Left ventricle myocardium inferior (tissue), 1 donor: ENCODE measurements at regions not wholly inside any gene's neighbourhood (a gene's known extent, or its start where the extent isn't known, plus 50 kb on each side); places are given as distances from the start of the nearest gene placed in this dataset.

ENCODE experiments used
- DNase-seq: peaks from one replicate; pipeline ENCODE4 v3.0.0-alpha.2; 2020
- H3K27ac ChIP-seq: fragments of 200-600 bp; replicated peaks from 2 replicates; pipeline ENCODE4 v1.8.0; 2021
- H3K27me3 ChIP-seq: fragments of 200-600 bp; 2 replicates; pipeline ENCODE4 v1.8.0; 2021; ENCODE audit warnings: low read depth
- H3K36me3 ChIP-seq: fragments of 200-600 bp; 2 replicates; pipeline ENCODE4 v1.8.0; 2021
- H3K4me1 ChIP-seq: fragments of 200-600 bp; 2 replicates; pipeline ENCODE4 v1.8.0; 2021
- H3K4me3 ChIP-seq: fragments of 200-600 bp; 2 replicates; pipeline ENCODE4 v1.8.0; 2021; ENCODE audit warnings: mild to moderate bottlenecking, moderate library complexity
- H3K9me3 ChIP-seq: fragments of 200-600 bp; replicated peaks from 2 replicates; pipeline ENCODE4 v1.8.0; 2021
- intact Hi-C: fragments of 100-400 bp; cut with micrococcal nuclease; formaldehyde crosslinking; loops from one replicate; pipeline ENCODE4 v1.11.0; 2022
- TF ChIP-seq, protein P1 (sequence below): fragments of 200-600 bp; IDR thresholded peaks from 2 replicates; pipeline ENCODE4 v1.8.0; 2021; ENCODE audit warnings: antibody characterized with exemption, mild to moderate bottlenecking, borderline replicate concordance
- donor health status: DM: no; HTN: yes; CAD: no; lungs with severe emphysema.

- DNase-seq, result no peak
- TF ChIP-seq, protein P1, sequence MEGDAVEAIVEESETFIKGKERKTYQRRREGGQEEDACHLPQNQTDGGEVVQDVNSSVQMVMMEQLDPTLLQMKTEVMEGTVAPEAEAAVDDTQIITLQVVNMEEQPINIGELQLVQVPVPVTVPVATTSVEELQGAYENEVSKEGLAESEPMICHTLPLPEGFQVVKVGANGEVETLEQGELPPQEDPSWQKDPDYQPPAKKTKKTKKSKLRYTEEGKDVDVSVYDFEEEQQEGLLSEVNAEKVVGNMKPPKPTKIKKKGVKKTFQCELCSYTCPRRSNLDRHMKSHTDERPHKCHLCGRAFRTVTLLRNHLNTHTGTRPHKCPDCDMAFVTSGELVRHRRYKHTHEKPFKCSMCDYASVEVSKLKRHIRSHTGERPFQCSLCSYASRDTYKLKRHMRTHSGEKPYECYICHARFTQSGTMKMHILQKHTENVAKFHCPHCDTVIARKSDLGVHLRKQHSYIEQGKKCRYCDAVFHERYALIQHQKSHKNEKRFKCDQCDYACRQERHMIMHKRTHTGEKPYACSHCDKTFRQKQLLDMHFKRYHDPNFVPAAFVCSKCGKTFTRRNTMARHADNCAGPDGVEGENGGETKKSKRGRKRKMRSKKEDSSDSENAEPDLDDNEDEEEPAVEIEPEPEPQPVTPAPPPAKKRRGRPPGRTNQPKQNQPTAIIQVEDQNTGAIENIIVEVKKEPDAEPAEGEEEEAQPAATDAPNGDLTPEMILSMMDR, result no peak
- no peak overlapping the region for H3K4me3 ChIP-seq
- no peak overlapping the region for H3K27ac ChIP-seq
- no peaks in the 10 kb centered on the region for H3K36me3 ChIP-seq
- intact Hi-C loops, result no loop called here
- H3K4me1 ChIP-seq, result no peaks in the 10 kb centered on the region
- no peaks in the 10 kb centered on the region for H3K9me3 ChIP-seq
- no peaks in the 10 kb centered on the region for H3K27me3 ChIP-seq
Observed at GRCh38 chr12:76696186-76696585, 67.7 kb upstream of the ZDHHC17 start.

DNA sequence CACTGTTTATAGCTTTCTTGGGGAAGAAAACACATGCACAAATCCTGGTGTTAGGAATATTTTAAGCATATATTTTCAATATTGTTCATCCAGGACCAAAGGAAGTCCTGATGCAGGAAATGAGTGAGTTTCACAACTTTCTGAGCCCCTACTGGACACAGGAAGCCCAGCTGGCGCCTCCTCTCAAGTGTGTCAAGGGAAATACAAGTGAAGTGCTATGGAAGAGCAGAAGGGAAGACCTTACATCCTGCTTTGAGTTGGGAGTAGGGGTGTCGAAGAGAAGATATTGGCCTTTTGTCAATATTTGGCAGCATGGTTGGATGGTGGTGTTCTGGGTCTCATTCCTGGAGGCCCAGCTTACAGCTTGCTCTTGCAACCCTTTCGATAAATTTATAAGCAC is 66.1 kb upstream of the ZDHHC17 start:
- Histone ChIP-seq H3K27me3 (no peaks in the 10 kb centered on the region), H3K4me1 (no peaks in the 10 kb centered on the region), H3K27ac (no peak overlapping the region), H3K4me3 (no peak overlapping the region), H3K9me3 (no peaks in the 10 kb centered on the region), H3K36me3 (no peaks in the 10 kb centered on the region)
- TF ChIP-seq, protein P1, result no peak
- DNase-seq, result no peak
- intact Hi-C loops, result no loop called here

- no peaks in the 10 kb centered on the region for H3K27me3 ChIP-seq
- H3K4me3 ChIP-seq, result no peak overlapping the region
- TF ChIP-seq, protein P1, result no peak
- no peaks in the 10 kb centered on the region for H3K36me3 ChIP-seq
- DNase-seq, result no peak
- H3K27ac ChIP-seq, result no peak overlapping the region
- intact Hi-C loops, result no loop called here
- no peaks in the 10 kb centered on the region for H3K4me1 ChIP-seq
- no peaks in the 10 kb centered on the region for H3K9me3 ChIP-seq
Observed at GRCh38 chr12:76698316-76698715, 65.6 kb upstream of the ZDHHC17 start.

- DNase-seq, result no peak
- no peak overlapping the region for H3K4me3 ChIP-seq
- no peaks in the 10 kb centered on the region for H3K4me1 ChIP-seq
- H3K36me3 ChIP-seq, result no peaks in the 10 kb centered on the region
- intact Hi-C loops, result no loop called here
- H3K27me3 ChIP-seq, result no peaks in the 10 kb centered on the region
- no peaks in the 10 kb centered on the region for H3K9me3 ChIP-seq
- H3K27ac ChIP-seq, result no peak overlapping the region
- TF ChIP-seq, protein P1, result no peak
Observed at GRCh38 chr12:76698966-76699365, 64.9 kb upstream of the ZDHHC17 start.

DNA sequence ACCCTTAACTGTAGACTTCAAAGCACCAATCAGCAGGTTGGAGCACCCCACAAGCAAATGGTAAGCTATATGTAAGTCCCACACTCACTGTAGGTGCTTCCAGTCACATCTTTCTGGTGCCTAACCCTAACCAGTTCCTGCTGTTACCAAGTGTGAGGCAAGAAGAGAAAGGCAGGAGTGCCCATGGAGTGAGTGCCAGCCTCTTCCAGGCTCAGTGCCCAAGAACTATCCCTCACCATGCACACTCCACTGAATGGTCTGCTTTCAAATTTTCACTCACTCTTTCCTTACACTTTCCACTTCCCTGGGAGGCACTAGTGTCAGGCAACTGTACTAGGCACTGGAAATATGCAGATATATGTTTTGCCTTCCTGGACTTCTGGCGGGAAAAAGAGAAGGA is 62.2 kb upstream of the ZDHHC17 start:
- Histone ChIP-seq H3K9me3 (no peaks in the 10 kb centered on the region), H3K4me1 (no peaks in the 10 kb centered on the region), H3K27me3 (no peaks in the 10 kb centered on the region), H3K36me3 (no peaks in the 10 kb centered on the region), H3K27ac (no peak overlapping the region), H3K4me3 (no peak overlapping the region)
- no peak for DNase-seq
- intact Hi-C loops, result no loop called here
- TF ChIP-seq, protein P1, result no peak

DNA sequence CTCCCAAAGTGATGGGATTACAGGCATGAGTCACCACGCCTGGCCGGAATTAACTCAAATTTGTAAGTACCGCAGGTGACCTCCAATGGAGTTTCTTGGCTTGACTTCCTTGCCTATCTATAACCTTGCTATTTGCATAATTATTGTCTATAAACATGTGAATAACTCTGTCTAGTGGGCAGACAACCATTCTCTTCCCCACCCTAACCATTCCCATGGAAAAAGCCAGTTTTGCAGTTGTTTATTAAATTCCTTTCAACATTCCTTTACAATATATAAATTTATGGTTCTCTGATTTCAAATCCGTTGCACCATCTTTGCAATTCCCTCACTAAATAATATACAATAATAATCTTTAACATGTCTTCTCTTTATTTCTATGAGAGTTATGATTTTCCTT is 61.0 kb upstream of the ZDHHC17 start:
- Histone ChIP-seq H3K27me3 (no peaks in the 10 kb centered on the region), H3K4me3 (no peak overlapping the region), H3K36me3 (no peaks in the 10 kb centered on the region), H3K27ac (no peak overlapping the region), H3K4me1 (no peaks in the 10 kb centered on the region), H3K9me3 (no peaks in the 10 kb centered on the region)
- intact Hi-C loops, result no loop called here
- TF ChIP-seq, protein P1, result no peak
- DNase-seq, result no peak
